22Rv1 (cell line): ENCODE measurements at regions not wholly inside any gene's neighbourhood (a gene's known extent, or its start where the extent isn't known, plus 50 kb on each side); places are given as distances from the start of the nearest gene placed in this dataset.

Experiments
- ZFX ChIP-seq: fragments of 450-650 bp; IDR thresholded peaks from 2 replicates; pipeline ENCODE4 v1.6.1; 2017; ENCODE audit warnings: antibody characterized with exemption, borderline replicate concordance
- TF ChIP-seq, protein P1 (sequence below): fragments of 450-650 bp; IDR thresholded peaks from 2 replicates; pipeline ENCODE4 v1.5.1; 2017; ENCODE audit warnings: mild to moderate bottlenecking

DNA sequence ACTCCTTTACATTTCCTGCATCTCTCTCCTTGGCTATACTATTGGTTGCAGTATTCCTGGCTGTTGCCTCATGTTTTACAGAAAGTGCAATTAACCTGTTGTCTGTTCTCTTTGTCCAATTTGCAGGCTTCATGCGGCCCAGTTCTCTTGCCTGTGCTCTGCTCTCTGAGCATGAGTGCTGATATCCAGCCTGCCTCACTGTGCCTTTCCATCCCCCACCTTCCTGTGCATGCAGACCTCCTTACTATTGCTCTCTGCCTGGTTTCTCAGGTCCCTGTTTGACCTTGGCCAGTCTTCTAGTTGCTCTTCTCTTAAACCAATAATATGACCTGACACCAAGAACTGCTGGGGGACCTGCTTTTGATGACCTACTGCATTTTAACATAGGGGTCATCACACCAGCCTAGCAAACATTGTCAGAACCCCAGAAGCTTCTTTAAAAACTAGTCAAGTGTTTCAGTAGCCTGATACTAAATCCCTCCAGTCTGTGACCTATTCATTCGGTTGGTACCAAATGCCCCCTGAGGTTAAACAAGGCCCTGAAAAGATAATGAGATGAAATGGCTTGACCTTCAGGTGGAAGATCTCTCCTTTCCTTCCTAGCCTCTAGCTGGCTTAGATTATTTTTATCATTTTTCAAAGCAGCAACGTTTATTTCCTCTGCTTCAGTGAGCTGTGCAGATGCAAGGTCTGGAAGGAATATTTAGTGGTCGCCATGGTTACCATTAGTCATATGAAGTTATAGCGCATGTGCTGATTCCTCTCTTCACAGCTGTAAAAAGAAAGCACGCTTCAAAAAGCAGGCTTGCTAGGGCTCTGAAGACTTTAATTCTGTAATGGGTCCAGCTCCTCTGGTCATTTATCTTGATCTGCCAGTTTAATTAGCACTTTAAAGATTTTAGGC, 216.5 kb downstream of the PHLDA1 start:
- TF ChIP-seq, protein P1, sequence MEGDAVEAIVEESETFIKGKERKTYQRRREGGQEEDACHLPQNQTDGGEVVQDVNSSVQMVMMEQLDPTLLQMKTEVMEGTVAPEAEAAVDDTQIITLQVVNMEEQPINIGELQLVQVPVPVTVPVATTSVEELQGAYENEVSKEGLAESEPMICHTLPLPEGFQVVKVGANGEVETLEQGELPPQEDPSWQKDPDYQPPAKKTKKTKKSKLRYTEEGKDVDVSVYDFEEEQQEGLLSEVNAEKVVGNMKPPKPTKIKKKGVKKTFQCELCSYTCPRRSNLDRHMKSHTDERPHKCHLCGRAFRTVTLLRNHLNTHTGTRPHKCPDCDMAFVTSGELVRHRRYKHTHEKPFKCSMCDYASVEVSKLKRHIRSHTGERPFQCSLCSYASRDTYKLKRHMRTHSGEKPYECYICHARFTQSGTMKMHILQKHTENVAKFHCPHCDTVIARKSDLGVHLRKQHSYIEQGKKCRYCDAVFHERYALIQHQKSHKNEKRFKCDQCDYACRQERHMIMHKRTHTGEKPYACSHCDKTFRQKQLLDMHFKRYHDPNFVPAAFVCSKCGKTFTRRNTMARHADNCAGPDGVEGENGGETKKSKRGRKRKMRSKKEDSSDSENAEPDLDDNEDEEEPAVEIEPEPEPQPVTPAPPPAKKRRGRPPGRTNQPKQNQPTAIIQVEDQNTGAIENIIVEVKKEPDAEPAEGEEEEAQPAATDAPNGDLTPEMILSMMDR = no peak
- TF ChIP-seq ZFX = no peak
